Omental fat pad (tissue), 3 donors: ENCODE measurements at regions not wholly inside any gene's neighbourhood (a gene's known extent, or its start where the extent isn't known, plus 50 kb on each side); places are given as distances from the start of the nearest gene placed in this dataset.
"Not testable (repeated sequence)": the region's sequence is repeated elsewhere in the genome, so short reads cannot be mapped to it uniquely, and the experiment has no call there.

Experiments used
- ATAC-seq: fragments of 150-250 bp; one replicate; pipeline ENCODE4 v1.9.1; 2016; ENCODE audit warnings: mild to moderate bottlenecking, moderate library complexity; ENCODE audit not compliant: low FRiP score
- DNase-seq: peaks from one replicate; pipeline ENCODE4 v3.0.0-alpha.2; 2019; ENCODE audit warnings: low spot score
- CTCF ChIP-seq, 3 donors: fragments of 450-650 bp; IDR thresholded peaks; one replicate each; pipeline ENCODE4 v1.5.1; 2016 to 2017; ENCODE audit warnings: antibody characterized with exemption in 3 of 3, mild to moderate bottlenecking in 3 of 3, moderate library complexity in 2 of 3

GRCh38 chr4:187692626-187693025 lies 302.9 kb upstream of the ZFP42 start:
- no peak for ATAC-seq
- TF ChIP-seq CTCF (IDR thresholded peaks at IDR 0.05): no peak
- DNase-seq: no peak

GRCh38 chr4:187695531-187695930 lies 300.0 kb upstream of the ZFP42 start:
- not testable (repeated sequence) for DNase-seq, ATAC-seq

- DNase-seq (no peak), ATAC-seq (no peak)
- TF ChIP-seq CTCF (IDR thresholded peaks at IDR 0.05): no peak
Observed at GRCh38 chr4:187711586-187711985, 284.0 kb upstream of the ZFP42 start.

GRCh38 chr4:187714957-187715356 lies 280.6 kb upstream of the ZFP42 start:
- DNase-seq (no peak), ATAC-seq (no peak)
- TF ChIP-seq CTCF (IDR thresholded peaks at IDR 0.05): no peak

- no peak for TF ChIP-seq CTCF (IDR thresholded peaks at IDR 0.05)
Observed at GRCh38 chr4:187715466-187715865, 280.1 kb upstream of the ZFP42 start.

GRCh38 chr4:187724456-187724855 lies 271.1 kb upstream of the ZFP42 start:
- no peak for ATAC-seq
- no peak for DNase-seq
- no peak for TF ChIP-seq CTCF (IDR thresholded peaks at IDR 0.05)

More at GRCh38 chr4:187715466-187715865, 280.1 kb upstream of the ZFP42 start:
- no peak for ATAC-seq
- no peak for DNase-seq

- ATAC-seq (no peak), DNase-seq (no peak)
- no peak for TF ChIP-seq CTCF (IDR thresholded peaks at IDR 0.05)
Observed at GRCh38 chr4:187726485-187726884, 269.1 kb upstream of the ZFP42 start.

- ATAC-seq (no peak), DNase-seq (no peak)
- TF ChIP-seq CTCF (IDR thresholded peaks at IDR 0.05): no peak
Observed at GRCh38 chr4:187732524-187732923, 263.0 kb upstream of the ZFP42 start.
